Smooth muscle cell (in vitro differentiated cells): ENCODE measurements at regions not wholly inside any gene's neighbourhood (a gene's known extent, or its start where the extent isn't known, plus 50 kb on each side); places are given as distances from the start of the nearest gene placed in this dataset.

Experiments used
- DNase-seq: peaks from one replicate; lab custom pipeline; 2025; ENCODE audit not compliant: unreplicated experiment; lab: John Stamatoyannopoulos, UW
- H2AFZ ChIP-seq: fragments of 200-600 bp; sonication (generic); 2 replicates; pipeline ENCODE4 v1.6.0; 2016; ENCODE audit warnings: antibody characterized with exemption, low read depth, mild to moderate bottlenecking
- H3F3A ChIP-seq: fragments of 200-600 bp; sonication (generic); 2 replicates; pipeline ENCODE4 v1.6.0; 2017; ENCODE audit warnings: antibody characterized with exemption, low read depth
- H3K27ac ChIP-seq: fragments of 200-600 bp; sonication (generic); 2 replicates; pipeline ENCODE4 v1.5.1; 2016; ENCODE audit warnings: low read depth, mild to moderate bottlenecking
- H3K27me3 ChIP-seq: fragments of 200-600 bp; sonication (generic); 2 replicates; pipeline ENCODE4 v1.6.1; 2016; ENCODE audit warnings: low read depth, mild to moderate bottlenecking
- H3K36me3 ChIP-seq: fragments of 200-600 bp; sonication (generic); 2 replicates; pipeline ENCODE4 v1.5.1; 2016; ENCODE audit warnings: low read depth
- H3K4me1 ChIP-seq: fragments of 200-600 bp; sonication (generic); 2 replicates; pipeline ENCODE4 v1.5.1; 2016; ENCODE audit warnings: low read depth
- H3K4me2 ChIP-seq: fragments of 200-600 bp; sonication (generic); 2 replicates; pipeline ENCODE4 v1.6.0; 2016; ENCODE audit warnings: mild to moderate bottlenecking
- H3K4me3 ChIP-seq: fragments of 200-600 bp; sonication (generic); 2 replicates; pipeline ENCODE4 v1.5.1; 2016; ENCODE audit warnings: mild to moderate bottlenecking
- H3K79me2 ChIP-seq: fragments of 200-600 bp; sonication (generic); 2 replicates; pipeline ENCODE4 v1.6.0; 2016; ENCODE audit warnings: low read depth, mild to moderate bottlenecking
- H3K9ac ChIP-seq: fragments of 200-600 bp; sonication (generic); 2 replicates; pipeline ENCODE4 v1.6.0; 2016; ENCODE audit warnings: low read depth
- H3K9me3 ChIP-seq: fragments of 200-600 bp; sonication (generic); replicated peaks from 2 replicates; pipeline ENCODE4 v1.5.1; 2016; ENCODE audit warnings: low read depth
- H4K20me1 ChIP-seq: fragments of 200-600 bp; sonication (generic); 2 replicates; pipeline ENCODE4 v1.6.0; 2016; ENCODE audit warnings: low read depth
- WGBS: methylation state at CpG from one replicate; pipeline ENCODE4 v1.1.7; 2016; ENCODE audit warnings: low lambda C conversion rate; 5-methylcytosine and 5-hydroxymethylcytosine counted together
- TF ChIP-seq, protein P1 (sequence below): fragments of 200-600 bp; sonication (generic); IDR thresholded peaks from 2 replicates; pipeline ENCODE4 v1.5.1; 2017; ENCODE audit warnings: borderline replicate concordance, mild to moderate bottlenecking, antibody characterized with exemption; ENCODE audit not compliant: insufficient read depth, poor library complexity, severe bottlenecking

DNA sequence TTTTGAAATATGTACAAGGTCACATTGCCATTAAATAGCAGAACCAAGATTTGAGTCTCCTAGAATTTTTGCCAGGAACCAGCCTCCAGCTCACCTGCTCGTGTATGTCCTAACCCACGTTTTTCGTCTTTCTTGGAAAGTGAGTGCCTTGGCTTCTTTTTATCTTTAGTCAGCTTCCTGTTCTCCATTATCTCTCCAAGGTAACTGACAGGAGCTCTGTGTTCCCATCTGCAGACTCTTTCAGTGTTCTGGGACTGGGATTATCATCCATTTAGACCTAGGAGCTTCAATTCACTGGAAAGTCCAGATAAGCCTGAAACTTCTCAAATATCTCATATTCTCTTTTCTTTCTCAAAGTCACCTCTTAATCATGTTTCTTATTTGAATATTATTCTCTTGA, 193.7 kb downstream of the ZIC5 start:
- no peaks in the 10 kb centered on the region for H3F3A ChIP-seq
- no peaks in the 10 kb centered on the region for H3K27me3 ChIP-seq
- no peak overlapping the region for H3K27ac ChIP-seq
- no peaks in the 10 kb centered on the region for H3K79me2 ChIP-seq
- no peak overlapping the region for H3K4me2 ChIP-seq
- no peaks in the 10 kb centered on the region for H3K36me3 ChIP-seq
- WGBS: 72% methylated on average over 3 of the region's 3 CpGs
- H3K9me3 ChIP-seq: no peaks in the 10 kb centered on the region
- DNase-seq: no peak
- H3K4me3 ChIP-seq: no peak overlapping the region
- TF ChIP-seq, protein P1, sequence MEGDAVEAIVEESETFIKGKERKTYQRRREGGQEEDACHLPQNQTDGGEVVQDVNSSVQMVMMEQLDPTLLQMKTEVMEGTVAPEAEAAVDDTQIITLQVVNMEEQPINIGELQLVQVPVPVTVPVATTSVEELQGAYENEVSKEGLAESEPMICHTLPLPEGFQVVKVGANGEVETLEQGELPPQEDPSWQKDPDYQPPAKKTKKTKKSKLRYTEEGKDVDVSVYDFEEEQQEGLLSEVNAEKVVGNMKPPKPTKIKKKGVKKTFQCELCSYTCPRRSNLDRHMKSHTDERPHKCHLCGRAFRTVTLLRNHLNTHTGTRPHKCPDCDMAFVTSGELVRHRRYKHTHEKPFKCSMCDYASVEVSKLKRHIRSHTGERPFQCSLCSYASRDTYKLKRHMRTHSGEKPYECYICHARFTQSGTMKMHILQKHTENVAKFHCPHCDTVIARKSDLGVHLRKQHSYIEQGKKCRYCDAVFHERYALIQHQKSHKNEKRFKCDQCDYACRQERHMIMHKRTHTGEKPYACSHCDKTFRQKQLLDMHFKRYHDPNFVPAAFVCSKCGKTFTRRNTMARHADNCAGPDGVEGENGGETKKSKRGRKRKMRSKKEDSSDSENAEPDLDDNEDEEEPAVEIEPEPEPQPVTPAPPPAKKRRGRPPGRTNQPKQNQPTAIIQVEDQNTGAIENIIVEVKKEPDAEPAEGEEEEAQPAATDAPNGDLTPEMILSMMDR: no peak
- H2AFZ ChIP-seq: no peak overlapping the region
- no peaks in the 10 kb centered on the region for H3K4me1 ChIP-seq
- H3K9ac ChIP-seq: no peak overlapping the region
- H4K20me1 ChIP-seq: no peaks in the 10 kb centered on the region

DNA sequence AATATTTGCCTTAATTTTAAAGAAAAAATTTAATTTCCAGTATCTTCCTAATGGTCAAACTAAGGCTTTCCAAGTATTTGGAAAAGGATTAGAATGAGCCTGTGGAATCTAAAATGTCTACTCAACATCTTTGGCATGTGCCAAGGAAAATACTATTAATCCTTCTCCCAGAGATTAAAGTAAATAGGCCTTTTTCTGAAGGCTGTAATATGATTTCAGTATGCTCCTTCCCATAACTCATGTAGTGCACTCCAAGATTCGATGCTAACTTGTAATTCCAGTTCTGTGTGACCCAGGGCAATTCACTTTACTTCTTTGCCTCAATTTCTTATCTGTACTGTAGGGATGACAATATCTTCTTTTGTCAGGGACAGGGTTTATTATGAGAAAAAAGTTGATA, 196.9 kb downstream of the ZIC5 start:
- no peaks in the 10 kb centered on the region for H3K36me3 ChIP-seq
- H3F3A ChIP-seq: no peaks in the 10 kb centered on the region
- no peak overlapping the region for H2AFZ ChIP-seq
- no peaks in the 10 kb centered on the region for H3K79me2 ChIP-seq
- no peaks in the 10 kb centered on the region for H3K9me3 ChIP-seq
- TF ChIP-seq, protein P1: no peak
- H3K4me3 ChIP-seq: no peak overlapping the region
- H3K4me2 ChIP-seq: peak overlapping the region; percentile 30
- 59% methylated on average over 1 of the region's 1 CpG for WGBS
- H4K20me1 ChIP-seq: no peaks in the 10 kb centered on the region
- H3K27ac ChIP-seq: no peak overlapping the region
- H3K9ac ChIP-seq: no peak overlapping the region
- DNase-seq: no peak
- no peaks in the 10 kb centered on the region for H3K4me1 ChIP-seq
- H3K27me3 ChIP-seq: no peaks in the 10 kb centered on the region

DNA sequence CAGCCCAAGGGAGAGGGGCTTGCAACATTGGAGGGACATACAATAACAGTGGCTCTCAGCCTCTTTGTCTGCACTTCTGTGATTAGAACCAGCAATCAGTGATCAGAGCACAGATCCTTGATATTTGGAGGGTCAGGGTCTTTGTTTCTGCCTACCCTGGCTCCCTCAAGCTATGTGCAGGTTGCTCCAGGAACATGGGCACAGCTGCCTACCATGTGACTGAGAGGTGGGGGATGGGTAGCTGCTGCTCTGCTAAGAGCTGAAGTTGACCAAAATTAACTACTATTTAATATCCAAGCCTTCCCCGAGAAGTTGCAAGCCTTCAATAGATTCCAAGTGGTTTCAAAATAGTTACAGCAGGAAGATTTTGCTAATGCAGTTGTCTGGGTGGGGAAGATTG, 202.6 kb downstream of the ZIC5 start:
- Histone ChIP-seq H2AFZ (no peak overlapping the region), H3K4me1 (peaks cover 13% of the 10 kb centered on the region), H3K4me3 (no peak overlapping the region), H3K36me3 (no peaks in the 10 kb centered on the region), H3K9me3 (no peaks in the 10 kb centered on the region), H3K4me2 (no peak overlapping the region), H3F3A (no peaks in the 10 kb centered on the region), H3K27me3 (no peaks in the 10 kb centered on the region), H3K9ac (no peak overlapping the region), H3K79me2 (no peaks in the 10 kb centered on the region), H3K27ac (no peak overlapping the region), H4K20me1 (no peaks in the 10 kb centered on the region)
- DNase-seq: no peak
- TF ChIP-seq, protein P1: no peak
- 86% methylated on average over 1 of the region's 1 CpG for WGBS

DNA sequence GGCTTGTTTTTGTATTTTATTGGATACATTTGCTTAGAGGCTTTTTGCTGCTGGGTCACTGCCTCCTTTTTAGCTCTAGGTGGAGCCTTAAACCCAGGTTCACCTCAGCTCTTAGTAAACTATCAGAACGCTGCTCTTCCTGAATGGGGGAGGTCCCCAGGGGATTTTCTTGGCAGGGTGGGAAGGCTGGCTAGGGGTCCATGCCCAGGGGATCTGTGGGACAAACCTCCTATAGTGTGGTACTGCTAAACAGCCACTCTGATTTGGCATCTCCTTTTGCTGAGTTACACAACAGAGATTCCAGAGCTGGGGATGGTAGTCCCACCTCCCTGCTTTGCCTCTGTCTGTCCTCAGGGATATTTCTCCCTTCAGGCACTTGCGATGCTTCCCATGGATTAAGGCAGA, 204.9 kb downstream of the ZIC5 start:
- no peaks in the 10 kb centered on the region for H3K9me3 ChIP-seq
- no peaks in the 10 kb centered on the region for H3K79me2 ChIP-seq
- no peak overlapping the region for H2AFZ ChIP-seq
- WGBS: 44% methylated on average over 2 of the region's 2 CpGs
- no peak for DNase-seq
- H3K4me2 ChIP-seq: no peak overlapping the region
- no peaks in the 10 kb centered on the region for H3F3A ChIP-seq
- peaks cover 13% of the 10 kb centered on the region for H3K4me1 ChIP-seq
- no peaks in the 10 kb centered on the region for H3K27me3 ChIP-seq
- H4K20me1 ChIP-seq: no peaks in the 10 kb centered on the region
- no peak overlapping the region for H3K9ac ChIP-seq
- H3K4me3 ChIP-seq: no peak overlapping the region
- TF ChIP-seq, protein P1: no peak
- no peaks in the 10 kb centered on the region for H3K36me3 ChIP-seq
- H3K27ac ChIP-seq: no peak overlapping the region
